ENCODE measurements at regions not wholly inside any gene's neighbourhood (a gene's known extent, or its start where the extent isn't known, plus 50 kb on each side); places are given as distances from the start of the nearest gene placed in this dataset.
"Not testable (repeated sequence)": the region's sequence is repeated elsewhere in the genome, so short reads cannot be mapped to it uniquely, and the experiment has no call there.

DNA sequence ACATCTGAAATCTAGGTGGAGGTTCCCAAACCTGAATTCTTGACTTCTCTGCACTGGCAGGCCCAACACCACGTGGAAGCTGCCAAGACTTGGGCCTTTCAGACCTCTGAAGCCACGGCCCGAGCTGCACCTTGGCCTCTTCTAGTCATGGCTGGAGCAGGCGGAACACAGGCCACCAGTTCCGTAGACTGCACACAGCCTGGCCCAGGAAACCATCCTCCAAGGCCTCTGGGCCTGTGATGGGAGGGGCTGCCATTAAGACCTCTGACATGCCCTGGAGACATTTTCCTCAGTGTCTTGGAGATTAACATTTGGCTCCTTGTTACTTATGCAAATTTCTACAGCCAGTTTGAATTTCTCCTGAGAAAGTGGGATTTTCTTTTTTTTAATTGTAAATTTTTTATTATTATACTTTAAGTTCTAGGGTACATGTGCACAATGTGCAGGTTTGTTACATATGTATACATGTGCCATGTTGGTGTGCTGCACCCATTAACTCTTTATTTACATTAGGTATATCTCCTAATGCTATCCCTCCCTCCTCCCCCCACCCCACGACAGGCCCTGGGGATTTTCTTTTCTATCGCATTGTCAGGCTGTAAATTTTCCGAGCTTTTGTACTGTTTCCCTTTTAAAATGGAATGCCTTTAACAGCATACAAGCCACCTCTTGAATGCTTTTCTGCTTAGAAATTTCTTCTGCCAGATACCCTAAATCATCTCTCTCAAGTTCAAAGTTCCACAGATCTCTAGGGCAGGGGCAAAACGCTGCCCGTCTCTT is 492.9 kb upstream of the ARPP21 start:
- TF ChIP-seq, protein P1, sequence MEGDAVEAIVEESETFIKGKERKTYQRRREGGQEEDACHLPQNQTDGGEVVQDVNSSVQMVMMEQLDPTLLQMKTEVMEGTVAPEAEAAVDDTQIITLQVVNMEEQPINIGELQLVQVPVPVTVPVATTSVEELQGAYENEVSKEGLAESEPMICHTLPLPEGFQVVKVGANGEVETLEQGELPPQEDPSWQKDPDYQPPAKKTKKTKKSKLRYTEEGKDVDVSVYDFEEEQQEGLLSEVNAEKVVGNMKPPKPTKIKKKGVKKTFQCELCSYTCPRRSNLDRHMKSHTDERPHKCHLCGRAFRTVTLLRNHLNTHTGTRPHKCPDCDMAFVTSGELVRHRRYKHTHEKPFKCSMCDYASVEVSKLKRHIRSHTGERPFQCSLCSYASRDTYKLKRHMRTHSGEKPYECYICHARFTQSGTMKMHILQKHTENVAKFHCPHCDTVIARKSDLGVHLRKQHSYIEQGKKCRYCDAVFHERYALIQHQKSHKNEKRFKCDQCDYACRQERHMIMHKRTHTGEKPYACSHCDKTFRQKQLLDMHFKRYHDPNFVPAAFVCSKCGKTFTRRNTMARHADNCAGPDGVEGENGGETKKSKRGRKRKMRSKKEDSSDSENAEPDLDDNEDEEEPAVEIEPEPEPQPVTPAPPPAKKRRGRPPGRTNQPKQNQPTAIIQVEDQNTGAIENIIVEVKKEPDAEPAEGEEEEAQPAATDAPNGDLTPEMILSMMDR (IDR thresholded peaks at IDR 0.05) = not testable (repeated sequence)
- not testable (repeated sequence) for TF ChIP-seq POLR2A (IDR thresholded peaks at IDR 0.05)
